Hippocampal formation (tissue), 2 donors: ENCODE measurements at regions not wholly inside any gene's neighbourhood (a gene's known extent, or its start where the extent isn't known, plus 50 kb on each side); places are given as distances from the start of the nearest gene placed in this dataset.
"Not testable (repeated sequence)": the region's sequence is repeated elsewhere in the genome, so short reads cannot be mapped to it uniquely, and the experiment has no call there.

Experiments used
- DNase-seq, 2 donors: peaks; one replicate each; lab custom pipeline; 2025; lab: John Stamatoyannopoulos, UW

DNA sequence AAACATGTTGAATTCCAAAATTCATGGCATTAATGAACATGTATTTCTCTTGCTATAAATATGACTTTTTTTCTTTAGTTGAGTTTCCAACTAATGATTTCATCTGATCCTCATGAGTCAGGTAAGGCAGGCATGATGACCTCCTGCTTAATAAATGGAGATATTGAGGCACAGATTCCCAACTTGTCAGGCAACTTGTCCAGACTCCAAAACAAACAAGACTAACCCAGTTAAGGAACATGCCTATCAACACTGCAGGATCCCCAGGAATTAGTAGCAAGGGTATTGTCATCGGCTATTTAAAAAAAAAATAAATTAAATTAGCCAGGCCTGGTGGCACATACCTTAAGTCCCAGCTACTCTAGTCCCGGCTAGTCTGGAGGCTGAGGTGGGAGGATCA, 121.3 kb upstream of the SALL4 start:
- no peak for DNase-seq

GRCh38 chr20:51922812-51923211, 120.5 kb upstream of the SALL4 start:
- not testable (repeated sequence) for DNase-seq

DNA sequence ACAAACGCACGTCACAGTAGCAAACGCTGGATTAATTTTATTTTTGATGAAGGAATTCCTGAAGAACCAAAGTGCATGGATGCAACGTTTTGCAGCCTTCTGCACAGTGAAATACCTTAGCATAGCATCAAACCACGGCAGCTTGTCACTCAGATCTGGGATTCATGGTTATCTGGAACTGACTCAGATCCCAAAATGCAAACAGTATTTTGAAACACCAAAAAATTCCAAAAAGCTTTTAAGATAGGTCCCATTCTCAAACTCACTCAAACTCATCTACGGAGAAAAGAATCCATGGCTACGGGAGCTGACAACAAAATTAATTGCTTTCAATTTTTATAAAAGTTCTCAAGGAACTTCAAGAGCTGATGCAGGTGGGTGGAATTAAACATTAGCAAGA, 116.2 kb upstream of the SALL4 start:
- DNase-seq = no peak

- DNase-seq = no peak
Measured at GRCh38 chr20:51917886-51918535, 115.7 kb upstream of the SALL4 start.

GRCh38 chr20:51916244-51916643, 113.9 kb upstream of the SALL4 start:
- no peak for DNase-seq

- DNase-seq = no peak
Measured at GRCh38 chr20:51914758-51915157, 112.4 kb upstream of the SALL4 start.

DNA sequence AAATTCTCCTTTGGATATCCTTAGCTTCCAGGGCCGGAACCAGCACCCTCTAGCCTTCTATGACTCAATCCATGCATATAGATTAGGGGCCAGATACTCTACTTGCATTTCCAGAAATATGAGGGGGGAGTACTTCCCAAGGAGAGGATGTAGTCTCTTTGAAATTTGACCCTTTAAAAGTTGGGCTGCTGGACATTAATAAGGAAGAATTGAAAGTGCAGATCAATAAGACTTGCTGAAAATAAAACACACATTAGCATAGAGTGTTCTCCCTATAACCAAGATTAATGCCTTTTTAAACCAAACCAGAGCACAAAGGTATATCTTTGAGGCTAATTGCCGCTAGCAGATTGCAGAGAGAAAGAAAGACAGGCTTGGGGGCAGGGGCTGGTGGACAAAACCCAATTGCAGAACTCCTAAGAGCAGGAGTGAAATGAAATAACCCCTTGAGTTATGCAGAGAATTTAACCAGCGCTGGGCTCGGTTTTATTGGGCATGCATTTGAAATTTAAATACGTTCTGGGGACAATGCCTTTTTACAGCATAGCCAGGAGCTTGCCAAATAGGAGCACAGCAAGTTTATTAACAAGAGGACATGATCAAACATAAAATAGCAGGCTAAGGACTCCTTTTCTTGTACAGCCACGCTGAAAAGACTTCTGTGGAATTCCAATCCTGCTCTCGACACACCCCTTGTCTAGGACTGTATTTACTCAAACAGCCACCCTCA, 108.2 kb upstream of the SALL4 start:
- DNase-seq = no peak

- no peak for DNase-seq
Measured at GRCh38 chr20:51906679-51907078, 104.4 kb upstream of the SALL4 start.

- no peak for DNase-seq
Measured at GRCh38 chr20:51906049-51906448, 103.7 kb upstream of the SALL4 start.

- DNase-seq = no peak
Measured at GRCh38 chr20:51902933-51903332, 100.6 kb upstream of the SALL4 start.

DNA sequence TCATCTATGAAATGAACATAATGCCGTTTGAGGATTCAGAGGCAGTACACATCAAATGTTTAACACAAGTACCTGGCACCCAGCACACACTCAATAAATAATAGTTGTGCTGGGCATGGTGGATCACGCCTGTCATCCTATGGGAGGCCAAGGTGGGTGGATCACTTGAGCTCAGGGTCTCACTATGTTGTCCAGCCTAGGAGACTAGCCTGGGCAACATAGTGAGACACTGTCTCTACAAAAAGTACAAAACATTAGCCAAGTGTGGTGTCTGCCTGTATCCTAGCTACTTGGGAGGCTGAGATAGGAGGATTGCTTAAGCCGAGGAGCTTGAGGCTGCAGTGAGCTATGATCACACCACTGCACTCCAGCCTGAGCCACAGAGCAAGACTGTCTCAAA, 98.1 kb upstream of the SALL4 start:
- no peak for DNase-seq

DNA sequence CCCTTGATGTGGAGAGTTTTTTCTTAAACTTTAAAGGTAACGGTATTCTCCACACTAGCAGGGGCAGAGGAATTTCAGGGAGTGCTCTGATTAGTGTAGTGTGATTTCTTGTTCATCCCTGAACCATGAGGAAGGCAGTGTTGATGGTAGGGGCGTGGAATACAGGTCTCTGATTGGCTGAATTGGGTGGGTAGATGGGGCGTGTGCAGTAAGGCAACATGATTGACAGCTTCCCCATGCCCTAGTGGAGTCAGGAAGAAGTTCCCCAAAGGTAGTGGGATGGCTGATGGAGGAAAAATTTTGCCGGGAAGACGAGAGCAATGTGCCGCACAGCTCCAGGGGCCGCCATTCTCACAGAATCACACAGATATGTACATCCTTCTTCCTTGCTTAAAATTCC, 97.4 kb upstream of the SALL4 start:
- no peak for DNase-seq

DNA sequence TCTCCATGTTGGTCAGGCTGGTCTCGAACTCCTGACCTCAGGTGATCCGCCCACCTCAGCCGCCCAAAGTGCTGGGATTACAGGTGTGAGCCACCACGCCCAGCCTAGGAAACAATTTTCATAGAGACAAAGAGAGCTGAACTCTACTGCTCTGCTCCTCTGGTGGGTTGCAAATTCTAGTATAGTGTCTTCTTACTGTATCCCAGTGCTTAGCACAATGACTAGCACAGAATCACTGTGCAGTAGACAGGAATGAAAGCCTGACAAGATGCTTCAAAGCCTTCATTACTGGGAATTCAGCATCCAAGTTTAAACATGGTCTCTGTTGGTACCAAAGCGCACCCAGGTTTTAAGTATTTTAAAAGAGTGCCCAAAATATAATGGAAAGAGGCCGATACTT, 96.5 kb upstream of the SALL4 start:
- no peak for DNase-seq

DNA sequence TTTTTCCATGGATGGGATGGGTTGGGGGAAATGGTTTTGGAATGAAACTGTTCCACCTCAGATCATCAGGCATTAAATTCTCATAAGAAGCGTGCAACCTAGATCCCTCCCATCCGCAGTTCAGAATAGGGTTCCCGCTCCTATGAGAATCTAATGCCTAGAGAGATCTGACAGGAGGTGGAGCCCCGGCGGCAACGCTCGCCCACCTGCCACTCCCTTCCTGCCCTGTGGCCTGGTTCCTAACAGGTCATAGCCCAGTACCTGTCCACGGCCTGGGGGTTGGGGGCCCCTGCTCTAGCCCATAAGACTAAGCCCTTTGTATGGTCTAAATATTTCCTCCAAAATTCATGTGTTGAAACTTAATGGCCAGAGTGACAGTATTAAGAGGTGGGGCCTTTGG, 92.3 kb upstream of the SALL4 start:
- no peak for DNase-seq

- DNase-seq = no peak
Measured at GRCh38 chr20:51894201-51894600, 91.9 kb upstream of the SALL4 start.

- DNase-seq = no peak
Measured at GRCh38 chr20:51893723-51894122, 91.4 kb upstream of the SALL4 start.

- no peak for DNase-seq
Measured at GRCh38 chr20:51890003-51890402, 87.7 kb upstream of the SALL4 start.

DNA sequence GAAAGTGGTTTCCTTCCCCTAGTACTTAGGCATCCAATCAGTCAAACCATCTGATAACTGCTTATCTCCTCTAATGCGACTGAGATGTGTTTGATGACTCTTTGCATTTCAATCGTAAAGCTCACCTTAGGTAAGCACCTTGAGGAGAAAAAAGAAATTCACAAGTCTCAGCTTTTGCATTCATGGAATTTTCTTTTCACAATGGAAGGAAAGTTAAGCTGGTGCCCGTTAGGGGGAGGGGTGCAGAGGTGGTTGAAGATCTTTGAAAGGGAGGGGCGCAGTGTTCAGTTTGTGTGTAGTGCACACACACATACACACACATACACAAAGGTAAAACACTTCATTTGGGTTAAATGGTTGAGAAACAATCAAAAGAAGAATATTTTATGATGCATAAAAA, 87.1 kb upstream of the SALL4 start:
- DNase-seq = no peak

DNA sequence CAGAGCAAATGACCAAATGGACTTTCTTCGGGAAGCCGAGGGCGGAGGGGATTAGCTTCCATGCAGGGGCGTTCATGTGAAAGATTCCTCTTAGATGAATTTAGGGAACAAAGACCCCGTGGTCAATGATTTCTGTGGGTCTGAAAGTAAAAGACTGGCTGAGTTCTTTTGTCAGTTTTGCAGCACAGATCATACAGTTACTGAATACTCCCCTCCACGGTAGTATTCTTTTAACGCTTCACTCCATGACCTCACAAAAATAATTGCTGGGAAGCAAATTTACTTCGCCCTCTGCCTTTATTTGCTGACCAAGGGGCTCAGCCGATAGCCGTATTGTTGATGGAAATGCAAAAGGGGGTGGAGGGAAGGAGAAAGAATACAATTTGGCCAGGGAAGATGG, 86.0 kb upstream of the SALL4 start:
- DNase-seq = no peak

GRCh38 chr20:51886891-51887608, 84.7 kb upstream of the SALL4 start:
- DNase-seq = no peak

DNA sequence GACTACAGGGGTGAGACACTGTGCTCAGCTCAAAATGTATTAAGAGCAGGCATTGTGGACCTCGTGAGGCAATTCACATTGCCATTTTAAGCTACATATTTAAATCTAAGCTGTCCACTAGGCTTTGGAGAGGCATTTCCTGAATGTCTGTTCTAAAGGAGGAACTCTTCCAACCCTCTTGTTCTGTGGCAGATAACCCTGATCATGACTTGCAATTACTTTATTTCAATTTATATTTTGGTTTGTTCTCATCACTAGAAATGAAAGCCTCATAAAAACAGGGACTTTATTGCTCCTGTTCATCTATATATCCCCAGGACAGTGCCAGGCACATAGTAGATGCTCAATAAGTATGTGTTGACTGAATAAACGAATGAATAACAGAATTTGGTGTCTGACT, 84.0 kb upstream of the SALL4 start:
- DNase-seq = no peak

DNA sequence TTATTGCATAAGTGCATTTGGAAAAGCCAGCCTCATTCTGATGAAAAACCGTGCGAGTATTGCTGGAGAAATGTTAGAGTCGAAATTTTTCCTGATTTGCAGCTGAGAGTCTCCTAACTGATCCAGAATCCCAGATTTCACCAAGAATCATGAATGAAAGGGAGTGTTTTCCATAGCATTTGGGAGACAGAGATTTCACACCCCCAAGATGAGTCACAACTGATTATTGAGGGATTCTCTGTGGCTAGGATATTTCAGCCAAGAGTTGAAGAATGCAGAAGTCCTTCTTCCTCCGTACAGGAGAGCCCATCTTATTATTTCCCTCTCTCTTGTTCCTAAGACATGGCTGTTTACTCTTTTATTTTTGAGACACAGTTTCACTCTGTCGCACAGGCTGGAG, 82.2 kb upstream of the SALL4 start:
- no peak for DNase-seq

- no peak for DNase-seq
Measured at GRCh38 chr20:51880188-51880587, 77.9 kb upstream of the SALL4 start.
